Panc1 (cell line): ENCODE measurements at regions not wholly inside any gene's neighbourhood (a gene's known extent, or its start where the extent isn't known, plus 50 kb on each side); places are given as distances from the start of the nearest gene placed in this dataset.

Experiments used
- CTCF ChIP-seq: fragments of 450-650 bp; IDR thresholded peaks from 2 replicates; pipeline ENCODE4 v1.5.1; 2017; ENCODE audit warnings: mild to moderate bottlenecking
- POLR2AphosphoS5 ChIP-seq: IDR thresholded peaks from 2 replicates; pipeline ENCODE4 v1.6.1; 2012; ENCODE audit warnings: mild to moderate bottlenecking, low read depth, low read length, moderate library complexity
- REST ChIP-seq, 2 experiments: IDR thresholded peaks; 2 replicates each; pipeline ENCODE4 v1.6.1; 2011 to 2012; ENCODE audit warnings: low read depth in 2 of 2, control low read depth in 1 of 2, low read length in 1 of 2, mild to moderate bottlenecking in 1 of 2, moderate library complexity in 1 of 2; ENCODE audit not compliant: insufficient read depth in 1 of 2
- SIN3A ChIP-seq: IDR thresholded peaks from 2 replicates; pipeline ENCODE4 v1.6.1; 2012; ENCODE audit warnings: low read depth, mild to moderate bottlenecking, low read length, moderate library complexity, borderline replicate concordance; ENCODE audit not compliant: insufficient read depth
- TCF7L2 ChIP-seq: IDR thresholded peaks from 2 replicates; pipeline ENCODE4 v1.6.1; 2011; ENCODE audit warnings: mild to moderate bottlenecking, low read depth, low read length, inconsistent platforms

GRCh38 chr2:216775043-216775453 lies 79.7 kb upstream of the IGFBP5 start:
- TF ChIP-seq CTCF (no peak), REST (IDR thresholded peaks at IDR 0.05; ENCODE audit: insufficient read depth in 1 of 2, low read depth in 2 of 2, low read length in 1 of 2) (no peak), POLR2AphosphoS5 (no peak), SIN3A (no peak), TCF7L2 (no peak)
